GM11168 (cell line): ENCODE measurements at regions not wholly inside any gene's neighbourhood (a gene's known extent, or its start where the extent isn't known, plus 50 kb on each side); places are given as distances from the start of the nearest gene placed in this dataset.
"Not testable (repeated sequence)": the region's sequence is repeated elsewhere in the genome, so short reads cannot be mapped to it uniquely, and the experiment has no call there.

Experiments used
- in situ Hi-C: fragments of 300-500 bp; cut with MboI; formaldehyde crosslinking; loops from one replicate; pipeline ENCODE4 v1.12.0; 2022; ENCODE audit warnings: low sequenced_read_pairs; ENCODE audit not compliant: unreplicated experiment

DNA sequence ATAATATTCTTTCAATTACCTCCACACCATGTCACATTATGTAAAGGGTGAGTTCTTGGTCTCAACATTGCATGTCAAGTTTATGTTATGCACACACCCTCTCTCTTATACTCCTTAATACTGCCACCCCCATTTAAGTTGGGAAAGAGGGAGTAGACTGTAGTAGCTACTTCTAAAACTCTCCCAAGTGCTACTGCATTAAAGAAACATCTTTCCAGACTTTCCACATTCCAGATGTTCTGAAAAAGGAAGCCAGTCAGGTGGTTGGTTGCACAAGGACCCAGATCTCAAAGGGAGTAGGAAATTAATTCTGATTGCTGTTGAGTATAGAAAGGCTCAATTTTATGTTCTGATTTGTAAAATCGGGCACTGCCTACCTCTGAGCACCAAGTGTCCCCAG is 419.5 kb downstream of the CD83 start:
- in situ Hi-C loops = loop anchor here (25.0 kb wide), 1 partner anchor 325 kb away; no protein-coding TSS in a partner anchor

- in situ Hi-C loops = loop anchor here (25.0 kb wide), 1 partner anchor 328 kb away; no protein-coding TSS in a partner anchor
Observed at GRCh38 chr6:14540276-14540675, 422.7 kb downstream of the CD83 start.

DNA sequence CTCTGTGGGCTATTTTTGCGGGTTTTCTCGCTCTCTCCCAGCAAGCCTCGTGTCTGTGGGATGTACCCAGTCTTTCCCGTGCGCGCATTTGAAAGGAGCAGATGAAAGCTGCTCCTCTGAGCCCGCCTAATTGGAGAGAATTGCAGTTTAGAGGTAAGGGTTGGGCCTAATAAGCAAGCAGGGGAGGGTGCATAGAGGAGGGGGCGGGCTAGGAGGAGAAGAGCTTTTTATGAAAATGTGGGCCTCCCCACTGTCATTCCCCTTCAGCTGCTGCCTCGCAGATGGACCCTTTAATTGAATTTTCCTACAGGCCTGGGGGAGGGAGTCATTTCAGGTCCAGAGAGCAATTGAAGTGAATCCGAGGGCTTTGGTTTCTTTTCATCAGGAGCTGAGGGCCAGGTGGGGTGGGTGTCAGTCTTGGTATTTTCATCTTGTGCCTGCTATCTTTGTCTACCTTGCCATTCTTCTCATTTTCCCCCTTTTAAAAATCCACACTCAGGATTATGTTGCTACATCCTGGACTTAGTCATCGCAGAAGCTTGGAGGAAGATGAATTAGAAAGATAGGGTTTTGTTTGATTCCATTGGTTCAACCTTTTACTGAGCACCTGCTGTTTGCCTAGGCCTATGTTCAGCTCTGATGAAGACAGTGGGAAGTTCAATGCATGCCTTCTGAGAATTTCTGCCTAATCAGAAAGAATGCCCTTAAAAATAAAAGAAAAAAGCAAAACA is 423.4 kb downstream of the CD83 start:
- in situ Hi-C loops = loop anchor here (25.0 kb wide), 1 partner anchor 329 kb away; no protein-coding TSS in a partner anchor

DNA sequence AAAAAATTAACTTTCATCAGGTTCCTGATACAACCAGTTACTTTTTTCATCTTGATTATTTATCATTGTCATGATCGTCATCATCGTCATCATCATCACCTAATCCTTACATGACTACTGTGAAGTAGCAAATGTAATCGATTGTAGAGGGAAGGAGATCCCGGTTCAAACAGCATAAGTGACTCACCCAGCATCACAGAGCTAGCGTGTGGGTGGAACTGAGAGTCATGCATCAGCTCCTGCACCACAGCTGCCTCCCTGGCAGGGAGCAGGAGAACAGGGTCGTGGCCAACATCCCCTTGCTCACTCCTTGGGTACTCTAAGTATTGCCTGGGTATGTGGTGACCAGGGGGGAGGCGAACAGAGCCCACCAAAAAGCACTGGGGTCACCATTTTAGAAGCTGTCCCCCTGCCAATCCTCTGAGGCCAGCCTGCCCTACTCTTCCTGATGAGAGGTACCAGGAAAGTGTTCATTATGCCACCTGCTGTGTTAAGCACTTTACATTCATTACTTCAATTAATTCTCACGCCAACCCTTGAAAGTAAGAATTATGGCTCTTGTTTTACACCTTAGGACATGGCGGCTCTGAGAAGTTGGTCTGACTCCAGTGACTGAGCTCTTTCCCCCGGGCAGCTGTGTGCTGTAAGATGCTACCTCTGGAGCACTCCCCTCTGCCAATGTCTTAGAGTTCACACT is 425.2 kb downstream of the CD83 start:
- in situ Hi-C loops = loop anchor here (25.0 kb wide), 1 partner anchor 331 kb away; no protein-coding TSS in a partner anchor

GRCh38 chr6:14543971-14544585 is 426.5 kb downstream of the CD83 start:
- in situ Hi-C loops = loop anchor here (25.0 kb wide), 1 partner anchor 332 kb away; no protein-coding TSS in a partner anchor

DNA sequence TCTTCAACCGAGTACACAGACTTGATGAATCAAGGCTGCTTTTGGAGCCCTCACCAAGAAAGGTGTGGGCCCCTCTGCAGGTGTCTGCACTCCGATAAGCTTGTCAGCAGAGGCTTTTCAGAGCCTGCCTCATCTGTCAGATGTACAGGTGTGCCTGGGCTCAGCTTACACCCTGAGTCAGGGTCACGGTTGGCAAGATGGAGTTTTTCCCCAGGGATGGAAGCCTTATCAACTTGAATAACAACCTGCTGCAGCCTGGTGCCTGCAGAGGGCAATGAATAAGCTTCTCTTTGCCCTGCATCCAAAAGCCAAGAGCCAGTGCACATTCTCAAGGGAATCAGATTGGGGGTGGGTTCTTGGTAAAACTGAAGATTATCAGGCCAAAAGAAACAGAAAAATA is 427.1 kb downstream of the CD83 start:
- in situ Hi-C loops = loop anchor here (25.0 kb wide), 1 partner anchor 332 kb away; no protein-coding TSS in a partner anchor

GRCh38 chr6:14545496-14545895 is 427.9 kb downstream of the CD83 start:
- in situ Hi-C loops = loop anchor here (25.0 kb wide), 1 partner anchor 333 kb away; no protein-coding TSS in a partner anchor

- in situ Hi-C loops = loop anchor here (25.0 kb wide), 1 partner anchor 334 kb away; no protein-coding TSS in a partner anchor
Observed at GRCh38 chr6:14546036-14546435, 428.5 kb downstream of the CD83 start.

DNA sequence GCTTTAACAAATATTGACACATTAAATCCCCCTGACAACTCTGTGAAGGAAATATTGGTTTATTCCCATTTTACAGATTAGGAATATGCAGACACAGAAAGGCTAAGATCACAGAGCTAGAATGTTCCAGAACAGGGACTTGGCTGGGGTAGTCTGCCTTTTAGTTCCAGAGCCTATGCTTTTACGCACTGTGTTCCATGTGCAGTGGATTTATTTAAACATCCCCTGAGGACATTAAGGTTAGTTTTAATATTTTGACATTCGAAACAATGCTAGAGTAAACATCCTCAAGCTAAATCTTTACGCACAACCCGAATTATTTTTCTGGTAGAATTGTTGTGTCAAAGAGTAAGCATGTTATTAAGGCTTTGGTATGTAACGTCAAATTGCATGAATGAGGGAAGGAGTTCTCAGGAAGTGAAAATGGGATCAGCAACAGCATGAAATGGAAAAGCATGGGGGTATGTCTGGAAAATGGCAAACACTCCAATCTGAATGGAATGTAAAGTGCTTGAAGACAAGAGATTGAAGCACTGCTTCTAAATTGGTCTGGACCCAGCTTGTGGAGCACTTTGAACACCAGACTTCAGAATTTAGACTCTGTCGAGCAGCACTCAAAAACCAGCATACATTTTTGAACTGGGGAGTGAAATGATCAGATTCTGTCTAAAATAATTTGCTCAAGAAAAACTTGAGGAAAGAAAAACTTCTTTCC is 429.9 kb downstream of the CD83 start:
- in situ Hi-C loops = loop anchor here (25.0 kb wide), 1 partner anchor 335 kb away; no protein-coding TSS in a partner anchor

DNA sequence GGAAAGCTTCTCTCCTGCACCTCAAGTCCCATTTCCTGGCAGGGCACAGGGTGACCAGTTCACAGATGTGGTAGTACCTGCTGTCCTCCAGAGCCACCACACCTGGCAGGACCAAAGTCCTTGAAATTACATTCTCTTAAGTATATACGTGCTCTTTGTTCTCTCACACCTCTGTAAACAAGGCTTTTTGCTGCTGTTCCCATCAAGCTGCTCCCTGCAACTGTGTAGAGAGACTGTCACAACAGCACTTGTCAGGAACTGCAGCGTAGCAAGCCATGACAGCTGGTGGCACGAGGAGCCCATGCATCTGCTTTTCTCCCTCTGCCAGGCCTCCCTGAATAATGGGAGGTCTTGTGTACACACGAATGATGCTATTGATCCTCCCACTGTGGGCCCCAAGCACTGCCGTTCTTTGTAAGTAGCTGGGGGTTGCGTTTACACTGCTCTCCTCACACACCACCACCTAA is 431.8 kb downstream of the CD83 start:
- in situ Hi-C loops = loop anchor here (25.0 kb wide), 1 partner anchor 337 kb away; no protein-coding TSS in a partner anchor

GRCh38 chr6:14549871-14550270 is 432.3 kb downstream of the CD83 start:
- in situ Hi-C loops = loop anchor here (25.0 kb wide), 1 partner anchor 338 kb away; no protein-coding TSS in a partner anchor

GRCh38 chr6:14550410-14550809 is 432.8 kb downstream of the CD83 start:
- in situ Hi-C loops = no loop called here

DNA sequence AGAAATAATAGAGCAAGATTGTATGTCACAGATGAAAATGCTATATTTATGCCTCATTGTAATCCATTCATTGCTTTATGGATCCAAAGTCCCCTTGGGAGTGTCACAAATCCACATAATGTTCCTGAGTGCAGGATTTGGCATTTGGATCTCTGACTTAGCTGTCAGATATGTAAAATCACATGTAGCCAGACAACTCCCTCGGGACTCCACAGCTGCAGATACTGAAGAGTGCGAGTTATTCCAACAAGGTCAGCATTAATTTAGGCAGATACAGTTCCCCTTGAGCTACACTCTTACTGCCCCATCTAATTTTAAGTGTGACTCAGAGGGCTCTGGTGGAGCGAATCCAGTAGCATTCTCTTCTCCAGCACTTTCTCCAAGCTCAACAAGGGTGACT is 433.2 kb downstream of the CD83 start:
- in situ Hi-C loops = no loop called here

DNA sequence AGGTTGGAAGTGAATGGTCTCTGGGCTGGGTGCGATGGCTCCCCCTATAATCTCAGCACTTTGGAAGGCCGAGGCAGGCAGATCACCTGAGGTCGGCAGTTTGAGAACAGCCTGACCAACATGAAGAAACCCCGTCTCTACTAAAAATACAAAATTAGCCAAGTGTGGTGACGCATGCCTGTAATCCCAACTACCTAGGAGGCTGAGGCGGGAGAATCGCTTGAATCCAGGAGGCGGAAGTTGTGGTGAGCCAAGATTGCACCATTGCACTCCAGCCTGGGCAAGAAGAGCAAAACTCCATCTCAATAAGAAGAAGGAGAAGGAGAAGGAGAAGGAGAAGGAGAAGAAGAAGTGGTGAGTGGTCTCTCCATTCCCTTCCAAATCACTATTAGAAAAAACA is 434.0 kb downstream of the CD83 start:
- in situ Hi-C loops = not testable (repeated sequence)

DNA sequence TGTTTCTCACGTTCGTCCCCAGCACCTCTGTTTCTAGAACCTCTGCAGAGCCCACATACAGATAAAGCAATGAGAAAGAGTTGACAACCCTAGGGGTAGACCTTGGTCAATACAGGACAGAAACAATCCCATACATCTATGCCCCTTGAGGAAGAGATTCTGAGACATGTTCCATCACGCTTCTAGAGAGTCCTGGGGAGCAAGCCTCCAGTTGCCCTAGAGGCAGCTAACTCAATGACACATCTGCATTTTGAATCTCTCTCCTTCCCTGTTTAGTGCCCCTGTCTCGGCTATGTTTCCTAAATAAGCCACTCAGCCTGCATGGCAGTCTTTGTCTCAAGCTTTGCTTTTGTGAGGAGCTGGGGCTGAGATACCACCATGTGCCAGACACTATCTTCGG is 435.3 kb downstream of the CD83 start:
- in situ Hi-C loops = no loop called here

- in situ Hi-C loops = no loop called here
Observed at GRCh38 chr6:14553515-14553914, 435.9 kb downstream of the CD83 start.

- in situ Hi-C loops = no loop called here
Observed at GRCh38 chr6:14555804-14556203, 438.2 kb downstream of the CD83 start.

GRCh38 chr6:14559746-14560536 is 442.4 kb downstream of the CD83 start:
- in situ Hi-C loops = no loop called here

DNA sequence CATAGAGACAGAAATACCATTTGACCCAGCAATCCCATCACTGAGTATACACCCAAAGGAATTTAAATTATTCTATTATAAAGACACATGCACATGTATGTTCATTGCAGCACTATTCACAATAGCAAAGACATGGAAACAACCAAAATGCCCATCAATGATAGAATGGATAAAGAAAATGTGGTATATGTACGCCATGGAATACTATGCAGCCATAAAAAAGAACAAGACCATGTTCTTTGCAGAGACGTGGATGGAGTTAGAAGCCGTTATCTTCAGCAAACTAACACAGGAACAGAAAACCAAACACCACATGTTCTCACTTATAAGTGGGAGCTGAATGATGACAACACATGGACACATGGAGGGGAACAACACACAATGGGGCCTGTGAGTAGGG is 444.0 kb downstream of the CD83 start:
- in situ Hi-C loops = not testable (repeated sequence)
